ENCODE measurements at regions not wholly inside any gene's neighbourhood (a gene's known extent, or its start where the extent isn't known, plus 50 kb on each side); places are given as distances from the start of the nearest gene placed in this dataset.

DNA sequence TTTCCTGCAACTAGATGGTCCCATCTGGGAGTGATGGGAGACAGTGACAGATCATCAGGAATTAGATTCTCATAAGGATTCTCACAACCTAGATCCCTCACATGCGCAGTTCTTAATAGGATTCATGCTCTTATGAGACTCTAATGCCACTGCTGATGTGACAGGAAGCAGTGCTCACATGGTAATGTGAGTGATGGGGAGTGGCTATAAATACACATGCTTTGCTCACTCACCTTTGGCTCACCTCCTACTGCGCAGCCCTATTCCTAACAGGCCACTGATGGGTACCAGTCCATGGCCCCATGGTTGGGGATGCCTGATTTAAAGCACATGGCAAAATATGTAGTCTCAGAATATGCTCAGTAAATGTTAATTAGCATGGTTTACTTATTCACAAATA is 80.6 kb upstream of the MBOAT1 start:
- no peak overlapping the region for H3K4me3 ChIP-seq (ENCODE audit: low read length)
- TF ChIP-seq, protein P1, sequence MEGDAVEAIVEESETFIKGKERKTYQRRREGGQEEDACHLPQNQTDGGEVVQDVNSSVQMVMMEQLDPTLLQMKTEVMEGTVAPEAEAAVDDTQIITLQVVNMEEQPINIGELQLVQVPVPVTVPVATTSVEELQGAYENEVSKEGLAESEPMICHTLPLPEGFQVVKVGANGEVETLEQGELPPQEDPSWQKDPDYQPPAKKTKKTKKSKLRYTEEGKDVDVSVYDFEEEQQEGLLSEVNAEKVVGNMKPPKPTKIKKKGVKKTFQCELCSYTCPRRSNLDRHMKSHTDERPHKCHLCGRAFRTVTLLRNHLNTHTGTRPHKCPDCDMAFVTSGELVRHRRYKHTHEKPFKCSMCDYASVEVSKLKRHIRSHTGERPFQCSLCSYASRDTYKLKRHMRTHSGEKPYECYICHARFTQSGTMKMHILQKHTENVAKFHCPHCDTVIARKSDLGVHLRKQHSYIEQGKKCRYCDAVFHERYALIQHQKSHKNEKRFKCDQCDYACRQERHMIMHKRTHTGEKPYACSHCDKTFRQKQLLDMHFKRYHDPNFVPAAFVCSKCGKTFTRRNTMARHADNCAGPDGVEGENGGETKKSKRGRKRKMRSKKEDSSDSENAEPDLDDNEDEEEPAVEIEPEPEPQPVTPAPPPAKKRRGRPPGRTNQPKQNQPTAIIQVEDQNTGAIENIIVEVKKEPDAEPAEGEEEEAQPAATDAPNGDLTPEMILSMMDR (IDR thresholded peaks at IDR 0.05; ENCODE audit: insufficient read depth, low read depth, low read length, missing control alignments), result no peak
- peak; percentile 9 for DNase-seq (ENCODE audit: low read depth)

DNA sequence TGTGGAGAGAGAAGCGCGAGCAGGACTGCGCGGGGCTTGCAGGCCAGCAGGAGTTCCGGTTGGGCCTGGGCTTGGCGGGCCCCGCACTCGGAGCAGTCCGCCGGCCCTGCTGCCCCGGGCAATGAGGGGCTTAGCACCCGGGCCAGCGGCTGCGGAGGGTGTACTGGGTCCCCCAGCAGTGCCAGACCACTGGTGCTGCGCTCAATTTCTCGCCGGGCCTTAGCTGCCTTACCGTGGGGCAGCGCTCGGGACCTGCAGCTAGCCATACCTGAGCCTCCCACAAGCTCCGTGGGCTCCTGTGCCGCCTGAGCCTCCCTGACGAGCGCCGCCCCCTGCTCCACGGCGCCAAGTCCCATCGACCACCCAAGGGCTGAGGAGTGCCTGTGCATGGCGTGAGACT is 89.0 kb upstream of the MBOAT1 start:
- TF ChIP-seq, protein P1 (IDR thresholded peaks at IDR 0.05; ENCODE audit: insufficient read depth, low read depth, low read length, missing control alignments), result no peak
- H3K4me3 ChIP-seq (ENCODE audit: low read length), result no peak overlapping the region
- no peak for DNase-seq (ENCODE audit: low read depth)

DNA sequence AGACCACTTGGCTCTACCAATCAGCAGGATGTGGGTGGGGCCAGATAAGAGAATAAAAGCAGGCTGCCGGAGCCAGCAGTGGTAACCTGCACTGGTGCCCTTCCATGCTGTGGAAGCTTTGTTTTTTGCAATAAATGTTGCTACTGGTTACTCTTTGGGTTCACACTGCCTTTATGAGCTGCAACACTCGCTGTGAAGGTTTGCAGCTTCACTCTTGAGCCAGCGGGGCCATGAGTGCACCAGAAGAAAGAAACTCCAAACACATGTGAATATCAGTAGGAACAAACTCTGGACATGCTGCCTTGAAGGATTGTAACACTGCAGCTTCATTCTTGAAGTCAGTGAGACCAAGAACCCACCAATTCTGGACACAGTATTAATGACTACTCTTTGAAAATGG is 89.9 kb upstream of the MBOAT1 start:
- TF ChIP-seq, protein P1 (IDR thresholded peaks at IDR 0.05; ENCODE audit: insufficient read depth, low read depth, low read length, missing control alignments), result no peak
- H3K4me3 ChIP-seq (ENCODE audit: low read length), result no peak overlapping the region
- DNase-seq (ENCODE audit: low read depth), result no peak

DNA sequence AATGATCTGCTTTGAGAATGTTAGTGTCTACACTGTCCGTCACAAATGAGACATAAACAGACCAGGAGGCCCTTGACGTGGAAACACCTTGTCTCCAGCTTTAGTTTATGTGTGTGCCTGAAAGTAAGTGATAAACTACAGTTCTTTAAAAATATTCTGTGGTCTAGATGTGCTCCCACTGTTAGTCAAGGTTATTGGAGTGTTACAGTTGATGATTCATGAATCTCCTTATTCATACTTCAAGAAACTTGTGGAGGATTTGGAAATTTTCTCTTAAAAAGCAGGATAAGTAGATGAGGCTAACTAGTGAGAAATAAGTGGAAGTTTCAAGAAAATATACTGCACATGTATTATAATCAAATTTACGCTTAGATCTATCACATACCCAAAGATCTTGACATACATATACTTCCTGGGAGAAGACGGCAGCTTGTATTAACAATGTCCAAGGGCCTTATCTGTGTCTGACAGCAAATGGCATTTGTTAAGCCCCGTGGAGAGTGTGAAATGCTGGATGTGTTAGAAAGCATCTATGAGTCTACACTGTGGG is 90.5 kb upstream of the MBOAT1 start:
- no peak overlapping the region for H3K4me3 ChIP-seq (ENCODE audit: low read length)
- TF ChIP-seq, protein P1 (IDR thresholded peaks at IDR 0.05; ENCODE audit: insufficient read depth, low read depth, low read length, missing control alignments), result no peak
- no peak for DNase-seq (ENCODE audit: low read depth)

DNA sequence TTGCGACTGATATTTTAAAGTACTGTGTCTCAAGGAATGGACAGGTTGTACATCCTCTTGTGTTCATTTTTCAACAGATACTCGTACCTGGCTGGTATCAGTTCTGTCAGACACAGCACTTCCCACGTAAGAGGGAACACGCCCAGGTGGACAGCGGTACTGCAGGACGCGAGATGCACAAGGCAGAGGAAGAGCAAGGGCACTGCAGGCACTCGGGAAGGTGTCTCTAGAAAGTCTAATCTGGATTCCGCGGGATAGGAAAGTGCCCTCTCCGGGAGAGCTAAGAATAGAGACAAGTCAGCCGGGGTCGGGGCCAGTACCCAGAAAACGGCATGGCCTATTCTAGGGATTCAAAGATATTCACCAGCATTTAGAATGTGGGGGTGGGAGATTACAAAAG is 94.2 kb upstream of the MBOAT1 start:
- no peak overlapping the region for H3K4me3 ChIP-seq (ENCODE audit: low read length)
- DNase-seq (ENCODE audit: low read depth), result no peak
- TF ChIP-seq, protein P1 (IDR thresholded peaks at IDR 0.05; ENCODE audit: insufficient read depth, low read depth, low read length, missing control alignments), result no peak

DNA sequence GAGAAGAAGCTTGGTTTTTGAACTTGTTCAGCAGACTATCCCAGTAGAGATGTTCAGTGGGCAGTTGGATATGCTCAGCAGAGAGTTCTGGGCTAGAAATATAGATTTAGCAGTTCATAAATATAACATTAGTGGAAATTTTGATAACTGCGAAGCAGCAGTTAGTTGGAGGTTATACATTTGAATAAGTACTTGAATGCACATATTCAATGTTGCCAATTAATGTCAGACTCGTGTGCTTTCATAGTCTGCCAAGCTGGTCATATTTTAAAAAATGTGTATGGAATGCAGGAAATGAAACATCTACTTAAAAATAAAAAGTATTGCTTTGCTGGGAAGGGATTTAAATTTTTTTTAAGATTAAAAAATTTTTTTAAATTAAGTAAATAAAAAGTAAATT is 92.5 kb upstream of the E2F3 start:
- no peak overlapping the region for H3K4me3 ChIP-seq (ENCODE audit: low read length)
- no peak for DNase-seq (ENCODE audit: low read depth)
- TF ChIP-seq, protein P1 (IDR thresholded peaks at IDR 0.05; ENCODE audit: insufficient read depth, low read depth, low read length, missing control alignments), result no peak

DNA sequence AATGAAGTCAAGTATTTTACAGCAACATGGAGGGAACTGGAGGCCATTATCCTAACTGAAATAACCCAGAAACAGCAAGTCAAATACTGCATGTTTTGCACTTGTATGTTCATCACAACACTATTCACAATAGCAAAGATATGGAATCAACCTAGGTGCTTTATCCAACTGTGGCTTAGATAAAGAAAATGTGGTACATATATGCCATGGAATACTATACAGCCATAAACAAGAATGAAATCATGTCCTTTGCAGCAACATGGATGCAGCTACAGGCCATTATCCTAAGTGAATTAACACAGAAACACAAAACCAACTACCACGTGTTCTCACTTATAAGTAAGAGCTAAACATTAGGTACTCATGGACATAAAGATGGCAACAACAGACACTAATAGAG is 91.5 kb upstream of the E2F3 start:
- DNase-seq (ENCODE audit: low read depth), result no peak
- TF ChIP-seq, protein P1 (IDR thresholded peaks at IDR 0.05; ENCODE audit: insufficient read depth, low read depth, low read length, missing control alignments), result no peak
- H3K4me3 ChIP-seq (ENCODE audit: low read length), result no peak overlapping the region

Data from epithelial cell of esophagus (primary cell).